ENCODE measurements at regions not wholly inside any gene's neighbourhood (a gene's known extent, or its start where the extent isn't known, plus 50 kb on each side); places are given as distances from the start of the nearest gene placed in this dataset.
A peak's percentile ranks its signal among the peaks of the same experiment; 100 is the strongest.
"Not testable (repeated sequence)": the region's sequence is repeated elsewhere in the genome, so short reads cannot be mapped to it uniquely, and the experiment has no call there.

GRCh38 chr15:20259559-20260190, 281.9 kb downstream of the GOLGA6L6 start:
- DNase-seq (ENCODE audit: low read depth in 1 of 2, low spot score in 1 of 2); in situ Hi-C loops (cut with HindIII; ENCODE audit: low pct_unique_long_range_greater_than_20kb, low sequenced_read_pairs): not testable (repeated sequence)

DNA sequence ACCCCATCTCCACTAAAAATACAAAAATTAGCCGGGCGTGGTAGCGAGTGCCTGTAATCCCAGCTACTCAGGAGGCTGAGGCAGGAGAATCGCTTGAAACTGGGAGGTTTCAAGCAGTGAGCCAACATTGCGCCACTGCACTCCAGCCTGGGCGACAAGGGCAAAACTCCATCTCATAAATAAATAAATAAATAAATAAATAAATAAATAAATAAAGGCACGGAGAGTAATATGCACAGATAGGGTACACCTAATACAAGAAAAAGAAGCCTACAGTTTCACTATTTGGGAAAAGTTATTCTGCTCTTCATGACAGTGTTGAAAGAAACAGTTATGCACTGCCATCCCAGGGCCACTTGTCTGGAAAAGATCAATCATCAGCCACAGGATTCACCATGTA, 285.2 kb downstream of the GOLGA6L6 start:
- not testable (repeated sequence) for DNase-seq (ENCODE audit: low read depth in 1 of 2, low spot score in 1 of 2)

GRCh38 chr15:20255641-20256040, 286.0 kb downstream of the GOLGA6L6 start:
- DNase-seq (ENCODE audit: low read depth in 1 of 2, low spot score in 1 of 2); in situ Hi-C loops (cut with HindIII; ENCODE audit: low pct_unique_long_range_greater_than_20kb, low sequenced_read_pairs): not testable (repeated sequence)

More for the DNA sequence above, 285.2 kb downstream of the GOLGA6L6 start:
- in situ Hi-C loops (cut with HindIII; ENCODE audit: low pct_unique_long_range_greater_than_20kb, low sequenced_read_pairs), result not testable (repeated sequence)

DNA sequence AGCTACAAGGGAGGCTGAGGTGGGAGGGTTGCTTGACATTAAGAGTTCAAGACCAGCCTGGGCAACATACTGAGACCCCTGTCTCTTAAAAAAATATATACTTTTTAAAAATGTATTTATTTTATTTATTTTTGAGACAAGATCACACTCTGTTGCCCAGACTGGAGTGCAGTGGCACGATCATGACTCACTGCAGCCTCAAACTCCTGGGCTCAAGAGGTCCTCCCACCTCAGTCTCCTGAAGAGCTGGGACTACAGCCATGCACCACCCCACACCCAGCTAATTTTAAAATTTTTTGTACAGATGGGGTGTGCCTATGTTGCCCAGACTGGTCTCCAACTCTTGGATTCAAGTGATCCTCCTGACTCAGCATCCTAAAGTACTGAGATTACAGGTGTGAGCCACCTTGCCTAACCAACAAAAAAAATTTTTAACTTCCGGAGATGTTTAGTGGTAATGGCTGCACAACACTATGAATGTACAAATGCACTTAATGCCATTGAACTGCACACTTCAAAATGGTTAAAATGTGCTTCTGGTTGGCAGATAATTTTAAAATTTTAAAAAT, 288.5 kb downstream of the GOLGA6L6 start:
- in situ Hi-C loops (cut with HindIII; ENCODE audit: low pct_unique_long_range_greater_than_20kb, low sequenced_read_pairs); DNase-seq (ENCODE audit: low read depth in 1 of 2, low spot score in 1 of 2): not testable (repeated sequence)

DNA sequence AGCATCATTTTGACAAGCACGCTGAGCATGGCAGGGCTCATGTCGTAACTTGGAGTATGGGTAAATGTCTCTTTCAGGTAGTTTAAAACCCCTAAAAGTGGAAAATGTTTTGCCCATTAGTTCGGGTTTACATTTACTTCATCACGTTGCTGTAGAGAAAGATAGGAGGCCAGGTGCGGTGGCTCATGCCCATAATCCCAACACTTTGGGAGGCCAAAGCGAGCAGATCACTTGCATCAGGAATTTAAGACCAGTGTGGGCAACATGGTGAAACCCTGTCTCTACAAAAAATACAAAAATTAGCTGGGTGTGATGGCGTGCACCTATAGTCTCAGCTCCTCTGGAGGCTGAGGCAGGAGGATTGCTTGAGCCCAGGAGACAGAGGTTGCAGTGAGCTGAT, 289.6 kb downstream of the GOLGA6L6 start:
- in situ Hi-C loops (cut with HindIII; ENCODE audit: low pct_unique_long_range_greater_than_20kb, low sequenced_read_pairs); DNase-seq (ENCODE audit: low read depth in 1 of 2, low spot score in 1 of 2): not testable (repeated sequence)

DNA sequence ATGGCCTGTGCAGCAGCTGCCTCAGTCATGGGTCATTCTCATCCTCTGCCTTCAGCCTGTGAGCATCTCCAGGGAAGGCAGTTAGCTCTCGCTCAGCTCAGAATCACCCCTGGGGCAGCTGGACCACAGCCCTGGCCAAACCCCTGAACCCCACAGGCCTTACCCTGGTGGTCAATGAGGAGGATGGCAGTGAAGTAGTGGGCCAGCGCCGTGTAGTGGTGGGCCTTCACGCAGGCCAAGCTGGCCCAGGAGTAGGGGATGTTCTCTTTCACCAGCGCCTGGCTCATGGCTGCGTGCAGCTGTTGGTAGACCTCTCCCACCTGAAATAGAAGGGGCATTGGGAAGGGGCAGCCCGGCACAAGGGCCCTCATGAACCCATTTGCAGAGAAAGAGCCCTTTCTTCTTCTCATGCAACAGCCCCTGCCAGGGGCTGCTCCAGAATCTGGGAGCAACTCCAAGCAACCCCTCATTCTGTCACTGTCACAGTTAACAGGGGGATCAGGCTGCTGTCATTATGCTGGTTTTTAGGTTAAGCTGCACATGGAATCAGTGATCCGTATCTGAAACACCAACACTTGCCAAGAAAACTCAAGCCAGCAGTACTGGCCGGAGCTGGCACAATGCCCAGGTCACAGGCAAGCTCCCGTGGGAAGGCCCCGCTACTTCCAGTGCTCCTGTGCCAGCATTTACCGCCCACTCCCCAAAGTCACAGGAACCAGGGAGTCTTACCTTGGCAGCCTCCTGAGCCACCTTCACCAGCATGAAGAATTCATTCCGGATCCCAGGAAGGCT, 290.2 kb downstream of the GOLGA6L6 start:
- DNase-seq (ENCODE audit: low read depth in 1 of 2, low spot score in 1 of 2); in situ Hi-C loops (cut with HindIII; ENCODE audit: low pct_unique_long_range_greater_than_20kb, low sequenced_read_pairs): not testable (repeated sequence)

DNA sequence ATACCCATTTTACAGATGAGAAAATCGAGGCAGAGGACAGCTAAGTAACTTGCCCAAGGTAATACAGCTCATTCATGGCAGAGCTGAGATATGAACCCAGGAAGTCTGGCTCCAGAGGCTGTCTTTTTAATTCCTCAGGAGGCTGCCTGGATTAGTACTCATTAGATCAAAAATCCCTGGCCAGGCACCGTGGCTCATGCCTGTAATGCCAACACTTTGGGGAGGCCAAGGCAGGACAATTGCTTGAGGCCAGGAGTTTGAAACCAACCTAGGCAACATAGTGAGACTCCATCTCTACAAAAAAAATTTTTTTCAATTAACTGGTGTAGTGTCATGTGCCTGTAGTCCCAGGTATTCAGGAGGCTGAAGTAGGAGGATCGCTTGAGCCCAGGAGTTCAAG, 291.4 kb downstream of the GOLGA6L6 start:
- in situ Hi-C loops (cut with HindIII; ENCODE audit: low pct_unique_long_range_greater_than_20kb, low sequenced_read_pairs), result not testable (repeated sequence)

GRCh38 chr15:20249677-20249970, 292.0 kb downstream of the GOLGA6L6 start:
- in situ Hi-C loops (cut with HindIII; ENCODE audit: low pct_unique_long_range_greater_than_20kb, low sequenced_read_pairs); DNase-seq (ENCODE audit: low read depth in 1 of 2, low spot score in 1 of 2): not testable (repeated sequence)

More for the DNA sequence above, 291.4 kb downstream of the GOLGA6L6 start:
- DNase-seq (ENCODE audit: low read depth in 1 of 2, low spot score in 1 of 2), result not testable (repeated sequence)

- in situ Hi-C loops (cut with HindIII; ENCODE audit: low pct_unique_long_range_greater_than_20kb, low sequenced_read_pairs); DNase-seq (ENCODE audit: low read depth in 1 of 2, low spot score in 1 of 2): not testable (repeated sequence)
Measured at GRCh38 chr15:20248434-20248833, 293.2 kb downstream of the GOLGA6L6 start.

DNA sequence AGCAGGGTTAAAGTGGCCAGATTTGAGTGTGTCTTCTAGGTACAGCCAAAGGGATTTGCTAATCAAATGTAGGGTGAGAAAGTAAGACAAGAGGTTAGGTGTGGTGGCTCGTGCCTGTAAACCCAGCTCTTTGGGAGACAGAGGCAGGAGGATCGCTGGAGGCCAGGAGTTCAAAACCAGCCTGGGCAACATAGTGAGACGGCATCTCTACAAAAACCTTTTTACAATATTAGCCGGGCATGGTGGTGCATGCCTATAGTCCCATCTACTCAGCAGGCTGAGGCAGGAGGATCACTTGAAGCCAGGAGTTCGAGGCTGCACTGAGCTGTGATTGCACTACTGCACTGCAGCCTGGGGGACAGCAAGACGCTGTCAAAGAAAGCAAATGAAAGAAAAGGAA, 294.5 kb downstream of the GOLGA6L6 start:
- in situ Hi-C loops (cut with HindIII; ENCODE audit: low pct_unique_long_range_greater_than_20kb, low sequenced_read_pairs); DNase-seq (ENCODE audit: low read depth in 1 of 2, low spot score in 1 of 2): not testable (repeated sequence)

DNA sequence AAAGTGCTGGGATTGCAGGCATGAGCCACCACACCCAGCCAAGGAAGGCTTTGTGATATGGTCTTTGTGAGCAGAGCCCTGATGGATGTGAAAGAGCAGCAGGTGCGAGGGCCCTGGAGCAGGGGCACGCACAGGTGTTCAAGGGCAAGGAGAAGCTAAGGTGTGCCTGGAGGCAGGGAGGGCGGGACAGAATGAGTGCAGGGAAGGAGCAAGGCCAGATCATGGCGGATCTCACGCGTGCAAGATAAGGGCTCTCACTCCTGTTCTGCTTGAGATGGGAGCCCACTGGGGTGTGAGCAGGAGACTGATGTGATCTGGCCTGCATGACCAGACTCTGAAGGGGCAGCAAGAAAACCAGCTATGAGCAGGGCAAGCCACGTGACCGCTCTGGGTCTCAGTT, 295.0 kb downstream of the GOLGA6L6 start:
- in situ Hi-C loops (cut with HindIII; ENCODE audit: low pct_unique_long_range_greater_than_20kb, low sequenced_read_pairs); DNase-seq (ENCODE audit: low read depth in 1 of 2, low spot score in 1 of 2): not testable (repeated sequence)

- peak in 1 of 2 experiments; percentile 51 for DNase-seq (ENCODE audit: low read depth in 1 of 2, low spot score in 1 of 2)
- in situ Hi-C loops (cut with HindIII; ENCODE audit: low pct_unique_long_range_greater_than_20kb, low sequenced_read_pairs), result not testable (repeated sequence)
Measured at GRCh38 chr15:20245856-20246255, 295.7 kb downstream of the GOLGA6L6 start.

GRCh38 chr15:20244792-20245191, 296.8 kb downstream of the GOLGA6L6 start:
- in situ Hi-C loops (cut with HindIII; ENCODE audit: low pct_unique_long_range_greater_than_20kb, low sequenced_read_pairs); DNase-seq (ENCODE audit: low read depth in 1 of 2, low spot score in 1 of 2): not testable (repeated sequence)

DNA sequence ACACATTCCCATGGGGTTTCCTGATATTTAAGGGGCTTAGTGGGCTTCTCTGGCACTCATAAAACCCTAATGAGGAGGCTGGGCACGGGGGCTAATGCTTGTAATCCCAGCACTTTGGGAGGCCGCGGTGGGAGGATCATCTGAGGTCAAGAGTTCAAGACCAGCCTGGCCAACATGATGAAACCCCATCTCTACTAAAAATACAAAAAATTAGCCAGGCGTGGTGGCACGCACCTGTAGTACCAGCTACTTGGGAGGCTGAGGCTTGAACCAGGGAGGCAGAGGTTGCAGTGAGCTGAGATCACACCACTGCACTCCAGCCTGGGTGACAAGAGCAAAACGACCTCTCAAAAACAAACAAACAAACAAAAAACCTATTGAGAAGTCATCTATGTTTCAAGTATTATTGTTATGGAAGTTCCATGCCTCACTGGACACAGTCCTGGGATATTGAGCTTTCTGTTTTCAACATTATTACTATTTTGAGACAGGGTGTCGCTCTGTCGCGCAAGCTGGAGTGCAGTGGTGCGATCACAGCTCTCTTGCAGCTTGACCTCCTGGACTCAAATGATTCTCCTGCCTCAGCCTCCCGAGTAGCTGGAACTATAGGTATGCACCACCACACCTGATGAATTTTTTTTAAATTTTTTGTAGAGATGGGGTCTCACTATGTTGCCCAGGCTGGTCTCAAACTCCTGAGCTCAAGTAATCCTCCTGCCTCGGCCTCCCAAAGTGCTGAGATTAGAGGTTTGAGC, 297.9 kb downstream of the GOLGA6L6 start:
- in situ Hi-C loops (cut with HindIII; ENCODE audit: low pct_unique_long_range_greater_than_20kb, low sequenced_read_pairs); DNase-seq (ENCODE audit: low read depth in 1 of 2, low spot score in 1 of 2): not testable (repeated sequence)

DNA sequence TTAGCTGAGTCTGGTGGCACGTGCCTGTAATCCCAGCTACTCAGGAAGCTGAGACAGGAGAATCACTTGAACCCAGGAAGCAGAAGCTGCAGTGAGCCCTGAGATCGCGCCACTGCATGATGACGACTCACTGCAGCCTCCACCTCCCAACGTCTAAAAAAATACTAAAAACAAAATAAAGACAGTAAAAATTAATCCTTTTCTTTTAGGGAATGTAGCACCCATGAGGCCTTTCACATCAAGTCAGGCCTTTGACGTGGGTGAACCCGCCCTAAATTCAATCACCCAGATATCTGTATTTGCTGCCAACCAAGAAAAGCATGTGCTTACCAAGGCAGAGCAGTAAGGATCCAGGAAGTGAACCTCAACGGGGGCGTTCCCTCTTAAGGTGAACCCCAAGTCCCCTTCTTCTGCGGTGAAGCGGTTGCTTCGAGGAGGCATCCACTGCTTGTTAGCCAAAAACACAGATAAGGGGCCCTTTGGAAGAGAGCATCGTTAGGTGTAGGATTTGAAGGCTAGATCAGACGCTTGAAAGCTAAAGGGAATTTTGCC, 301.2 kb downstream of the GOLGA6L6 start:
- DNase-seq (ENCODE audit: low read depth in 1 of 2, low spot score in 1 of 2); in situ Hi-C loops (cut with HindIII; ENCODE audit: low pct_unique_long_range_greater_than_20kb, low sequenced_read_pairs): not testable (repeated sequence)

DNA sequence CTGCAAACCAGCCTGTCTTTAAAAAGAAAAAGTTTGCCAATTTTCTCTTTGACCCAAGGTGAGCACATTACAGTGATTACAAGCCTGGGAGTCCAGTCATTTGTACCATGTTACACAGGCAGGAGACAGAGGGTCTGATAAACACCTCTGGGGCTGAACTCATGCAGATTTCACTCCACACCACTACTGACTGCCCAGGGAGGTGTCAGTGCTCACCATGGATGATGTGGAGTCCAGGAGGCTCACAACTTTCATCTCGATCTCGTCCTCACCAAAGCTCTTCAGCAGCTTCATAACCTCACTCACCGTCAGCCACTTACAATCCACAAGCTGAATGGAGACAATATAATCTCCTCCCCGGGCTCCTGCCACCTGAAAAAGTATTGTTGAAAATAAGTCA, 302.4 kb downstream of the GOLGA6L6 start:
- DNase-seq (ENCODE audit: low read depth in 1 of 2, low spot score in 1 of 2); in situ Hi-C loops (cut with HindIII; ENCODE audit: low pct_unique_long_range_greater_than_20kb, low sequenced_read_pairs): not testable (repeated sequence)

- DNase-seq (ENCODE audit: low read depth in 1 of 2, low spot score in 1 of 2); in situ Hi-C loops (cut with HindIII; ENCODE audit: low pct_unique_long_range_greater_than_20kb, low sequenced_read_pairs): not testable (repeated sequence)
Measured at GRCh38 chr15:20237256-20238020, 304.2 kb downstream of the GOLGA6L6 start.
